Right lobe of liver (tissue), 4 donors: ENCODE measurements at regions not wholly inside any gene's neighbourhood (a gene's known extent, or its start where the extent isn't known, plus 50 kb on each side); places are given as distances from the start of the nearest gene placed in this dataset.
"Not testable (repeated sequence)": the region's sequence is repeated elsewhere in the genome, so short reads cannot be mapped to it uniquely, and the experiment has no call there.

Experiments used
- CTCF ChIP-seq, 4 donors: fragments of 200-600 bp in 3 of 4; fragments of 450-650 bp in 1 of 4; IDR thresholded peaks; one replicate each; pipeline versions ENCODE4 v1.5.1 to v1.8.0; 2016 to 2022; ENCODE audit warnings: antibody characterized with exemption in 4 of 4, mild to moderate bottlenecking in 2 of 4
- POLR2A ChIP-seq: fragments of 450-650 bp; IDR thresholded peaks from one replicate; pipeline ENCODE4 v1.6.1; 2017; ENCODE audit warnings: antibody characterized with exemption, mild to moderate bottlenecking
- donor health status: DM: no; HTN: no; CAD: no.
- donor health status: DM: no; HTN: no; CAD: no.
- donor health status: DM: no; HTN: yes; CAD: no.

GRCh38 chr12:111113313-111113712 is 192.9 kb upstream of the MYL2 start:
- not testable (repeated sequence) for TF ChIP-seq POLR2A; CTCF (IDR thresholded peaks at IDR 0.05)
